LNCAP (cell line): ENCODE measurements at regions not wholly inside any gene's neighbourhood (a gene's known extent, or its start where the extent isn't known, plus 50 kb on each side); places are given as distances from the start of the nearest gene placed in this dataset.

Experiments used
- TF ChIP-seq, protein P1 (sequence below): fragments of 450-650 bp; IDR thresholded peaks from 2 replicates; pipeline ENCODE4 v1.5.1; 2017; ENCODE audit warnings: mild to moderate bottlenecking

DNA sequence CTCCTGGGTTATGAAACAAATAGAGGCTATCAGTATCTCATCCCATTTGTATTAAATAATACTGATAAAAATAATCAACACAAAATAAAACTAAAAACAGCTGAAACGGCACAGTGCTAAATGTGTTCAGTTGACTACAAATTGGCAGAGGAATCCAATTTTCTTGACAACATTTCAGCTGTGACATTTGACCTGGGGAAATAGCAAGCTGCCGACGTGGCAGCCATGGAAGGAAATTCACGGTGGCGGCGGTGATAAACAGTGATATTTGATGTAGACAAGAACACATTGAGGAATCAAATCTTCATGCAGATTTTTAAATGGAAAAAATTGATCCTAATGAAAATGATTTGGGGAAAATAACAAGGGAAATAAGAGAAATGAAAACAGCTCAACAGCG lies 159.1 kb upstream of the RTL1 start:
- TF ChIP-seq, protein P1, sequence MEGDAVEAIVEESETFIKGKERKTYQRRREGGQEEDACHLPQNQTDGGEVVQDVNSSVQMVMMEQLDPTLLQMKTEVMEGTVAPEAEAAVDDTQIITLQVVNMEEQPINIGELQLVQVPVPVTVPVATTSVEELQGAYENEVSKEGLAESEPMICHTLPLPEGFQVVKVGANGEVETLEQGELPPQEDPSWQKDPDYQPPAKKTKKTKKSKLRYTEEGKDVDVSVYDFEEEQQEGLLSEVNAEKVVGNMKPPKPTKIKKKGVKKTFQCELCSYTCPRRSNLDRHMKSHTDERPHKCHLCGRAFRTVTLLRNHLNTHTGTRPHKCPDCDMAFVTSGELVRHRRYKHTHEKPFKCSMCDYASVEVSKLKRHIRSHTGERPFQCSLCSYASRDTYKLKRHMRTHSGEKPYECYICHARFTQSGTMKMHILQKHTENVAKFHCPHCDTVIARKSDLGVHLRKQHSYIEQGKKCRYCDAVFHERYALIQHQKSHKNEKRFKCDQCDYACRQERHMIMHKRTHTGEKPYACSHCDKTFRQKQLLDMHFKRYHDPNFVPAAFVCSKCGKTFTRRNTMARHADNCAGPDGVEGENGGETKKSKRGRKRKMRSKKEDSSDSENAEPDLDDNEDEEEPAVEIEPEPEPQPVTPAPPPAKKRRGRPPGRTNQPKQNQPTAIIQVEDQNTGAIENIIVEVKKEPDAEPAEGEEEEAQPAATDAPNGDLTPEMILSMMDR, result no peak

DNA sequence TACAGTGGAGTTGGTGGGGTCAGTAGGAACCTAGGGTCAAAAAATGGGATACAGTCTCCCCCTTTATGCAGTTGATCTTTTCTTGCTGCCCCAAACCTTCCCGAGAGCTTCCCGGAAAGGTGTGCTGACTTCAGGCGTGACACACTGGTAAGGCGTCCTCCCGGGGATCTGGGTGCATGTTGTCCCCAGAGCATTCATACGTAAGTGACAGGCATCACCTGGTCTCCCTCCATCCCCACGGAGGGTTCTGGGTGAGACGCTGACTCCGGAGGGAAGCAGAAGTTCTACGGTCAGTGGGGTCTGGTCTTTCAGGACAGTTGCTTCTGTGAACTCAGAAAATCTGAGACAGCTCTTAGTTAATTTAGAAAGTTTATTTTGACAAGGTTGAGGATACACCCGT lies 159.6 kb upstream of the RTL1 start:
- TF ChIP-seq, protein P1, result no peak

DNA sequence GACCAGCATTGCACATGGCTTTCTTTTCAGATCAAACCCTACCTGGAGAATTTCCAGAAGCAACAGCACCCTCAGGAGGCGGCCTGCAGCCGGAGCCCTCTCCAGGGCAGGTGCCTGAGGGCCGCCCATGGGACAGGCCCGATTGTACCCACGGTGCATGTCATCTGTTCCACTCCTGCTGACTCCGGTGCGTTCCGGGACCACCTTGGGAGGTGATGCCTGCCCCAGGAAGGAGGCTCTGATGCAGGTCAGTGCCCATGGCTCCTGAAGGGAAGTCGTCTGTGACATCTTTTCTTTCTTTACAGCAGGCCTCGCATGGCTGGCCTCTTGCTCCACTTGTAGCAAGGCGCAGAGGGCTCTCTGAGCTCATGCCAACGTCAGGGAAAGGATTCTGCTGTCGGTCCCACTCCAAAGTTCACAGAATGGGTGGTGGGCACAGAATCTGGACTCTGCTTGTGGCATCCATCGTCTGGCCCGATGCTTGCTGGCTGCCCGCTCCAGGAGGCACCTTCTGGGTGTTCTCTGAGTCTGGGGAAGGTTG lies 160.7 kb upstream of the RTL1 start:
- TF ChIP-seq, protein P1, result no peak

DNA sequence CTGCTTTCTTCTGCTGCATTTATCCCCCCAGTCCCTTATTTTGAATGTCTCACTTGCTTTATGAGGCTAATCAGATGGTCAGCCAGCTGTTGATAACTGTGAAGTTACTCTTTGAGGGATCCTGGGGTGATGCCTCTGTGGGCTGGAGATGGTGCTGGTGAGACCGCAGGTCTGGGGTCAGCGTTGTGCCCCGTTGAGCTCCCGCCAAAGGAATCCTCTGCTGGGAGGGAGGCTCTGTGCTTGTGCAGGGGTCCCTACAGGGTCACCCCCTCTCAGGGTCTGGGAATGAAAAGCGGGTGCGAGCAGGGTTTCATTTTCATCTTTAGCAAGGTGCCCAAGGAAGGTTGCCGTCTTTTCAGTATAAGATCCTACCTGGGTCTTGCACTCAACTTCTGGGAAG lies 161.2 kb upstream of the RTL1 start:
- TF ChIP-seq, protein P1, result no peak

DNA sequence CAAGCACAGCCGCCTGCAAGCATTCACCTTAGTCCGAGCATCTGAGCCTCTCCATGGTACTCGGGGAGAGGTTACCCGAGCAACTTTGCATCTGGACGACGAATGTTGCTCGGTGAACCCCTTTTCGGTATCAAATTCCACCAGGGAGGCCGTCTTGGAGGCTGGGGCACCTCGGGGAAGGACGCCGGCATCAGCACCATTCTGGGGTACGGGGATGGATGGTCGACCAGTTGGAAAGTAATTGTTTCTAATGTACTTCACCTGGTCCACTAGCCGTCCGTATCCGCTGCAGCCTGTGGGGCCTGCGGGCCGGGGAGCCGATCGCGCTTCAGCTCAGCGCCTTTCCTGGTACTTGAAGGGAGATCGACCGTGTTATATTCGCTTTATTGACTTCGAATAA lies 161.7 kb upstream of the RTL1 start:
- TF ChIP-seq, protein P1, result no peak

DNA sequence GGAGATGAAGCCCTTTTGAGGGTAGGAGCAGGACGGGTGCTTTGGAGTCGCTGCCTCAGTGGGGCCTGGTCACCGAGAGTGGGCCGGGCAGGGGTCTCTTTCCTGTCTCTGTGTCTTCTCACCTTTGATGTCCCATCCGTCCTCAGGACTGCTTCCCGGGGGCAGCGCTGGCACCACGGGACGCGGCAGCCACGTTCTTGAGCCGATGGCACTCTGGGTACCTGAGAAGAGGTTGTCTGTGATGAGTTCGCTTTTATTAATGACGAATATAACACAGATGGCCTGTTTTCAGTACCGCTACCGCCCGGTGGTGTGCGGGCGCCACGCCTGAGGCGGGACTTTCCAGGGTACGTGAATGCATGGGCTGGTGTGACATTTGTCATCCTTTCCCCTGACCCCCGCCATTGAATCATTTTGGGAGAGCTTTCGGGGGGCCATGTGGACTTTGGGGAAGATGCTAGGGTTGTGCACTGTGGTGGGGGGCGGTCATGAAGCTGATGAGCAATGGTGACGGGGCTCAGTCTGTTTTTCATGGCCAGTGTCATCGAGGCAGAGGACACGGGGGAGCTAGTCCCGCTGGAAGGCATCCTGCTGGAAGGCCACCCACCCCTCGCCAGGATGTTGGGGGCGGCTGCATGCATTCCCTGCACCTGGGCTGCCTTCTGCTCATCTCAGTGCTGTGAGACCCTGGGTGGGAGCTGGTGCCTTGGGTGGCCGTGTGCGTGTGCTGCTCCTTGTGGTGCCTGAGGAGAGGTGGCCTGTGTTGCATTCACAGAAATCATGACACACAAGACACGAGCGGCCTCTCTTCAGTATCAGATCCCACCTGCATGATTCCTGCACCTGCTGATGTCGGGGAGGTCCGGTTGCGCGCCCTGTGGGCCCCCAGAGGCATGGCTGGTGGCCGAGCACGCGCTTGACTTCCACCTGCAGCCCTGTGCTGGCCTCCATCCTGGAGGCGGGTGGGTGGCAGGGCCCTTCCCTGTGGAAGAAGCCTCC lies 162.5 kb upstream of the RTL1 start:
- TF ChIP-seq, protein P1, result no peak

DNA sequence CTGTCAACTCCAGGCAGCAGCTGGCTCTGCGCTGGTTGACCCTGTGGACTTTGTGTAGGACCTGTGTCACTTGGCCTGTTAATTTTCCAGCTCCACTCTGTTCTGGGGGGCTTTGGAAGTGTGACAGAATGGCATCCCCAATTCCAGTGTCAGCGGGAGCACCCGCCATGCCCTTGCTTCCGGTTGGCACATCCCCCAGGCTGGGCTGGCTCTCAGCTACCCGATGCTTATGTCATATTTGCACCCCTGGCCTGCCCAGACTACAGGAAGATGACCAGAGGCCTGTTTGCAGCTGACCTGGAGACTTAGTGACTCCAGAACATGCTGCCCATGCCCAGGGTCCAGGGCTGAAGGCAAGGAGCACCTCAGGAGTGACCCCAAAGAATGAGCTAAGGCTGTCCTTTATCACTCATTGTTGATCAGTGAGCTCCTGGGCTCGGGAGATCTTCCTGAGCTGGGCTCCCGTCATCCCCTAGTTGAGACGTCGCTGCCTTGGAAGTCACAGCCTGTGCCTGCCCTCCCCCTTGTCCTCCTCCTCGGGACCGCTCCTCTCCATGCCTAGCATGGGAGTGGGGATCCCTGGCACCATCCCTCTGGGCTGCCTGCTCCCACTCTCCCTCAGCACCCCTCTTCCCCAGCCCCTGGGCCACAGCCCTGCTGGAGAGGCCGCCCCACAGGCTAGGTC lies 163.4 kb upstream of the RTL1 start:
- TF ChIP-seq, protein P1, result no peak
